ENCODE measurements at regions not wholly inside any gene's neighbourhood (a gene's known extent, or its start where the extent isn't known, plus 50 kb on each side); places are given as distances from the start of the nearest gene placed in this dataset.

GRCh38 chr16:73161977-73162376, 114.0 kb upstream of the ZFHX3 start:
- TF ChIP-seq CTCF (IDR thresholded peaks at IDR 0.05; ENCODE audit: low read depth, low read length) = no peak
- H3K4me3 ChIP-seq (ENCODE audit: low read depth, low read length) = no peak overlapping the region

GRCh38 chr16:73159296-73159695, 111.4 kb upstream of the ZFHX3 start:
- no peak for TF ChIP-seq CTCF (IDR thresholded peaks at IDR 0.05; ENCODE audit: low read depth, low read length)
- no peak overlapping the region for H3K4me3 ChIP-seq (ENCODE audit: low read depth, low read length)

- no peak overlapping the region for H3K4me3 ChIP-seq (ENCODE audit: low read depth, low read length)
- no peak for TF ChIP-seq CTCF (IDR thresholded peaks at IDR 0.05; ENCODE audit: low read depth, low read length)
Measured at GRCh38 chr16:73157861-73158260, 109.9 kb upstream of the ZFHX3 start.

GRCh38 chr16:73154063-73154870, 106.3 kb upstream of the ZFHX3 start:
- no peak for TF ChIP-seq CTCF (IDR thresholded peaks at IDR 0.05; ENCODE audit: low read depth, low read length)
- no peak overlapping the region for H3K4me3 ChIP-seq (ENCODE audit: low read depth, low read length)

GRCh38 chr16:73152386-73153125, 104.6 kb upstream of the ZFHX3 start:
- no peak overlapping the region for H3K4me3 ChIP-seq (ENCODE audit: low read depth, low read length)
- no peak for TF ChIP-seq CTCF (IDR thresholded peaks at IDR 0.05; ENCODE audit: low read depth, low read length)

GRCh38 chr16:73151941-73152340, 104.0 kb upstream of the ZFHX3 start:
- H3K4me3 ChIP-seq (ENCODE audit: low read depth, low read length) = no peak overlapping the region
- TF ChIP-seq CTCF (IDR thresholded peaks at IDR 0.05; ENCODE audit: low read depth, low read length) = no peak

GRCh38 chr16:73151225-73151624, 103.3 kb upstream of the ZFHX3 start:
- TF ChIP-seq CTCF (IDR thresholded peaks at IDR 0.05; ENCODE audit: low read depth, low read length) = no peak
- H3K4me3 ChIP-seq (ENCODE audit: low read depth, low read length) = no peak overlapping the region

Measured in WI38 (cell line).